ENCODE measurements at regions not wholly inside any gene's neighbourhood (a gene's known extent, or its start where the extent isn't known, plus 50 kb on each side); places are given as distances from the start of the nearest gene placed in this dataset.

DNA sequence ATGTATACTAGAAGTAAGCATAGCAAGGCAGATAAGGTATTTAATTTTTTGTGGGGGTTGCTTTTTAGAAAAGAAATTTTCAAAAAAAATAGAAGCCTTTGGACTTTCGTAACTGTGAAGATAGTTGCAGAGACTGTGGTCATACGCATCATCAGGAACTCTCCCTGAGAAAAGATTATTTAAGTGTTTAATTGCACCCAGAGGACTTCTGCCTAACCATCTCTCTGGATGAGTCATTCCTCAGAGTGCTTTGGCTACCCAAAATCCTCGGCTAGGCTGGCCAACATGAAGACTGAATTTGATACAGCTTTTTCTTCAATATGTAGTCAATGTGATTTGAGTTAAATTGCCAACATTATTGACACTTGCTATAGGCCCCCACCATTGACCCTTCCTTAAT lies 296.4 kb downstream of the TLR4 start:
- H3K36me3 ChIP-seq (ENCODE audit: control insufficient read depth, insufficient read depth, low read length), result no peaks in the 10 kb centered on the region
- Mint-ChIP-seq H3K27me3 (ENCODE audit: insufficient read depth) (no peaks in the 10 kb centered on the region), H3K9me3 (no peaks in the 10 kb centered on the region), H3K4me1 (no peaks in the 10 kb centered on the region), H3K27ac (no peak overlapping the region), H3K36me3 (ENCODE audit: low read depth) (no peaks in the 10 kb centered on the region), H3K4me3 (no peak overlapping the region)
- no peak overlapping the region for H3K4me3 ChIP-seq (ENCODE audit: low read length)
- TF ChIP-seq, protein P1, sequence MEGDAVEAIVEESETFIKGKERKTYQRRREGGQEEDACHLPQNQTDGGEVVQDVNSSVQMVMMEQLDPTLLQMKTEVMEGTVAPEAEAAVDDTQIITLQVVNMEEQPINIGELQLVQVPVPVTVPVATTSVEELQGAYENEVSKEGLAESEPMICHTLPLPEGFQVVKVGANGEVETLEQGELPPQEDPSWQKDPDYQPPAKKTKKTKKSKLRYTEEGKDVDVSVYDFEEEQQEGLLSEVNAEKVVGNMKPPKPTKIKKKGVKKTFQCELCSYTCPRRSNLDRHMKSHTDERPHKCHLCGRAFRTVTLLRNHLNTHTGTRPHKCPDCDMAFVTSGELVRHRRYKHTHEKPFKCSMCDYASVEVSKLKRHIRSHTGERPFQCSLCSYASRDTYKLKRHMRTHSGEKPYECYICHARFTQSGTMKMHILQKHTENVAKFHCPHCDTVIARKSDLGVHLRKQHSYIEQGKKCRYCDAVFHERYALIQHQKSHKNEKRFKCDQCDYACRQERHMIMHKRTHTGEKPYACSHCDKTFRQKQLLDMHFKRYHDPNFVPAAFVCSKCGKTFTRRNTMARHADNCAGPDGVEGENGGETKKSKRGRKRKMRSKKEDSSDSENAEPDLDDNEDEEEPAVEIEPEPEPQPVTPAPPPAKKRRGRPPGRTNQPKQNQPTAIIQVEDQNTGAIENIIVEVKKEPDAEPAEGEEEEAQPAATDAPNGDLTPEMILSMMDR (conservative IDR thresholded peaks at IDR 0.05), result no peak
- WGBS, 2 experiments (ENCODE audit: insufficient coverage in 1 of 2, insufficient read length in 1 of 2), result 92 to 100% methylated on average over 3 of the region's 3 CpGs
- no peaks in the 10 kb centered on the region for H3K4me1 ChIP-seq (ENCODE audit: control insufficient read depth, insufficient read depth, low read length)
- H3K9me3 ChIP-seq (ENCODE audit: control insufficient read depth, low read length), result no peaks in the 10 kb centered on the region
- no peak overlapping the region for H3K9ac ChIP-seq (ENCODE audit: extremely low read depth, low read length, poor library complexity, severe bottlenecking)
- H3K27ac ChIP-seq (ENCODE audit: low read depth, low read length), result no peak overlapping the region
- no peaks in the 10 kb centered on the region for H3K27me3 ChIP-seq (ENCODE audit: control insufficient read depth, insufficient read depth, low read length, poor library complexity, severe bottlenecking)
- DNase-seq, result no peak

DNA sequence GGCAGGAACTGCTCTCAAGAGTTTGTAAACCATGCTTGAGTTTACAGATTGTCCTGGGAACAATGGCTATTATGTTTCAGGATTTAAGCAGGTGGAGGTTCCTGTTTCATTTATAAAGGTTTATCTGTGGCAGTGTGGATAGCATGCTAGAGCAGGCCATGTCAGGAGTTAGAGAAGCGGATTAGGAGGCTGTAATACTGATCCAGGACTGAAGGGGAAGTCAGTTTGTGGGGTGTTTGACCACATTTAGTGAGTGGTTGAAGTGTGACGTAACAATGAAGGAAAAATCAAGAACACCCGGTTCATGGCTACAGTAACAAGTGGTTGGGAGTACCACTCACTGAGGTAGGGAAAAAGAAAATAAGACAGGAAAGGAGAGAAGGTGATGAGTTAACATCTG lies 299.0 kb downstream of the TLR4 start:
- Histone ChIP-seq H3K4me1 (ENCODE audit: control insufficient read depth, insufficient read depth, low read length) (no peaks in the 10 kb centered on the region), H3K9ac (ENCODE audit: extremely low read depth, low read length, poor library complexity, severe bottlenecking) (no peak overlapping the region), H3K27ac (ENCODE audit: low read depth, low read length) (no peak overlapping the region), H3K4me3 (ENCODE audit: low read length) (no peak overlapping the region), H3K36me3 (ENCODE audit: control insufficient read depth, insufficient read depth, low read length) (no peaks in the 10 kb centered on the region), H3K9me3 (ENCODE audit: control insufficient read depth, low read length) (no peaks in the 10 kb centered on the region), H3K27me3 (ENCODE audit: control insufficient read depth, insufficient read depth, low read length, poor library complexity, severe bottlenecking) (no peaks in the 10 kb centered on the region)
- H3K27ac Mint-ChIP-seq, result no peak overlapping the region
- H3K36me3 Mint-ChIP-seq (ENCODE audit: low read depth), result no peaks in the 10 kb centered on the region
- no peaks in the 10 kb centered on the region for H3K4me1 Mint-ChIP-seq
- WGBS, 2 experiments (ENCODE audit: insufficient coverage in 1 of 2, insufficient read length in 1 of 2), result 56 to 63% methylated on average over 3 of the region's 3 CpGs
- TF ChIP-seq, protein P1 (conservative IDR thresholded peaks at IDR 0.05), result peak; percentile 50
- no peak for DNase-seq
- no peaks in the 10 kb centered on the region for H3K9me3 Mint-ChIP-seq
- peaks cover 3% of the 10 kb centered on the region for H3K27me3 Mint-ChIP-seq (ENCODE audit: insufficient read depth)
- H3K4me3 Mint-ChIP-seq, result no peak overlapping the region

DNA sequence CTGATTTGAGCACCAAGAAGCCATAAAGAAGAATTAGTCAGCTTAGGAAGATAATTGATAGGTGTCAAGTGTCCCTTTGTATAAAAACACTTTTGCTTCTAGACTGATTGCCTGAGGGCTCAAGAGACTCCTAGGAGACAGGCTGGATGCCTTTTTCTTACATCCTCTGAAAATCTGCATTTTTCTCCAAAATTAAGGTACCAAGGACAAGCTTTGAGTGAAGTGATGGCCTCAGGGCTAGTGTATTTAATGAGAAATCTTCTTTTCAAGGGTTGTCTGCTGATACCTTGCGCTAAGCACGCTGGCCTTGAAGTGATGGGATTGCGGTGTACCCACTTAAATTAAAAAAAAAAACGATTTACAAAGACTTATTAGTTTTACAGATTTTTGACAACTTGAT lies 304.0 kb downstream of the TLR4 start:
- Mint-ChIP-seq H3K27ac (no peak overlapping the region), H3K27me3 (ENCODE audit: insufficient read depth) (peaks cover 3% of the 10 kb centered on the region), H3K4me3 (no peak overlapping the region), H3K36me3 (ENCODE audit: low read depth) (no peaks in the 10 kb centered on the region), H3K9me3 (no peaks in the 10 kb centered on the region), H3K4me1 (peaks cover 16% of the 10 kb centered on the region)
- TF ChIP-seq, protein P1 (conservative IDR thresholded peaks at IDR 0.05), result no peak
- Histone ChIP-seq H3K9me3 (ENCODE audit: control insufficient read depth, low read length) (no peaks in the 10 kb centered on the region), H3K4me1 (ENCODE audit: control insufficient read depth, insufficient read depth, low read length) (no peaks in the 10 kb centered on the region), H3K36me3 (ENCODE audit: control insufficient read depth, insufficient read depth, low read length) (no peaks in the 10 kb centered on the region), H3K9ac (ENCODE audit: extremely low read depth, low read length, poor library complexity, severe bottlenecking) (no peak overlapping the region), H3K27me3 (ENCODE audit: control insufficient read depth, insufficient read depth, low read length, poor library complexity, severe bottlenecking) (no peaks in the 10 kb centered on the region), H3K4me3 (ENCODE audit: low read length) (no peak overlapping the region), H3K27ac (ENCODE audit: low read depth, low read length) (no peak overlapping the region)
- DNase-seq, result no peak
- 83 to 93% methylated on average over 3 to 4 of the region's 4 CpGs for WGBS, 2 experiments (ENCODE audit: insufficient coverage in 1 of 2, insufficient read length in 1 of 2)

Measured in endodermal cell (in vitro differentiated cells).